HTR-8/SVneo (cell line): ENCODE measurements at regions not wholly inside any gene's neighbourhood (a gene's known extent, or its start where the extent isn't known, plus 50 kb on each side); places are given as distances from the start of the nearest gene placed in this dataset.
A peak's percentile ranks its signal among the peaks of the same experiment; 100 is the strongest.

ENCODE experiments used
- DNase-seq: peaks from one replicate; pipeline ENCODE4 v3.0.0; 2011; ENCODE audit warnings: low spot score, mixed read lengths; ENCODE audit not compliant: insufficient read length
- FAIRE-seq: peaks from 2 replicates; lab custom pipeline; 2011; peaks lifted over from hg19 to GRCh38; lab: Jason Lieb, UNC

- FAIRE-seq = no peak
- DNase-seq = no peak
These were observed 82.3 kb upstream of the PHACTR2 start for GRCh38 chr6:143595251-143596036.

GRCh38 chr6:143594647-143595046 lies 83.1 kb upstream of the PHACTR2 start:
- no peak for DNase-seq
- FAIRE-seq = no peak

DNA sequence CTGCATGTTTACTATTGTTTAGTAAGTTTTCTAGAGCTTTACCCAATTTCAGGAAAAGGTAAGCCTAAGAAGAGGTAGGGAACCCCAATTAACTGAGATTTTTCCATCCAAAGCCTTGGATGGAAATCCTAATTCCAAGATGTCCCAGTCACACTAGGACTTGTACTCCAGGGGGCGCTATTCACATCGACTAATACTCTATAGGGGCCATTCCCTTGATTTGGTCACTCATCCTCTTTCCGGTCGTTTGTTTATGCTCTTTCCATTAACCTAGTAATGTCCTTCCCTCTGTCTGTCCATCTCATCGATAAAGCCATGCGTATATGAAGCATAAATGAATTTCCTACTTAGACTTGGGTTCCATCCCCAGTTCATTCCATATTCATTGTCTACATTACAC lies 80.8 kb upstream of the FUCA2 start:
- DNase-seq (peak; percentile 15), FAIRE-seq (no peak)

GRCh38 chr6:143591441-143591840 lies 79.9 kb upstream of the FUCA2 start:
- DNase-seq (no peak), FAIRE-seq (no peak)

DNA sequence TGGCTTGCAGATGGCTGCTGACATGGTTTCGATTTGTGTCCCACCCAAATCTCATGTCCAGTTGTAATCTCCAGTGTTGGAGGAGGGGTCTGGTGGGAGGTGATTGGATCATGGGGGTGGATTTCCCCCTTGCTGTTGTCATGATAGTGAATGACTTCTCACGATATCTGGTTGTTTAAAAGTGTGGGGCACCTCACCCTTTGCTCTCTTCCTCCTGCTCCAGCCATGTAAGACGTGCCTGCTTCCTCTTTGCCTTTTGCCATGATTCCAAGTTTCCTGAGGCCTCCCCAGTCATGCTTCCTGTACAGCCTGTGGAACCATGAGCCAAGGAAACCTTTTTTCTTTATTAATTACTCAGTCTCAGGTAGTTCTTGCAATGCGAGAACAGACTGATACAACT lies 77.6 kb upstream of the FUCA2 start:
- FAIRE-seq (no peak), DNase-seq (no peak)

GRCh38 chr6:143586557-143586956 lies 75.0 kb upstream of the FUCA2 start:
- DNase-seq (no peak), FAIRE-seq (no peak)

DNA sequence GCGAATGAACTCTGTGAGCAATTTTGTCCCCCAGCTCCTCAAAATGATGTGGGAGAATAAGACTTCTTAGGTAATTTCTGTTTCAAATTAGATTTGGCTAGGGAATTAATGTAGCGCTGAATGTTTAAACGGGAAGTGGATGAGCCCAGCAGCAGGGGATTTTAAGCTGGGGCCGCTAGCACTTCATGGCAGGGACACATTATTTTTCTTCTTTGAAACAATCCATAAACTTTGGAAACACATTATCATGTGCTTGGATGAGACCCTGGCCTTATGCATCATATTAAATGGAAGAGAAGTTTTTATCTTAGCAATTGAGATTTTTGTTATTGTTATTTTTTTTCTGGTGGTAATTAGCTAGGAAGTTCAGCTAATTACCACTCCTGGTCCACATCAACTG lies 74.2 kb upstream of the FUCA2 start:
- DNase-seq = no peak
- FAIRE-seq = no peak

- no peak for DNase-seq
- no peak for FAIRE-seq
These were observed 73.7 kb upstream of the FUCA2 start for GRCh38 chr6:143585241-143585640.

GRCh38 chr6:143583542-143584327 lies 72.2 kb upstream of the FUCA2 start:
- FAIRE-seq = no peak
- DNase-seq = no peak

GRCh38 chr6:143581835-143582480 lies 70.4 kb upstream of the FUCA2 start:
- no peak for FAIRE-seq
- no peak for DNase-seq

- peak; percentile 38 for DNase-seq
- FAIRE-seq = no peak
These were observed 68.2 kb upstream of the FUCA2 start for GRCh38 chr6:143579703-143580102.

- DNase-seq (no peak), FAIRE-seq (no peak)
These were observed 66.5 kb upstream of the FUCA2 start for GRCh38 chr6:143578054-143578453.

DNA sequence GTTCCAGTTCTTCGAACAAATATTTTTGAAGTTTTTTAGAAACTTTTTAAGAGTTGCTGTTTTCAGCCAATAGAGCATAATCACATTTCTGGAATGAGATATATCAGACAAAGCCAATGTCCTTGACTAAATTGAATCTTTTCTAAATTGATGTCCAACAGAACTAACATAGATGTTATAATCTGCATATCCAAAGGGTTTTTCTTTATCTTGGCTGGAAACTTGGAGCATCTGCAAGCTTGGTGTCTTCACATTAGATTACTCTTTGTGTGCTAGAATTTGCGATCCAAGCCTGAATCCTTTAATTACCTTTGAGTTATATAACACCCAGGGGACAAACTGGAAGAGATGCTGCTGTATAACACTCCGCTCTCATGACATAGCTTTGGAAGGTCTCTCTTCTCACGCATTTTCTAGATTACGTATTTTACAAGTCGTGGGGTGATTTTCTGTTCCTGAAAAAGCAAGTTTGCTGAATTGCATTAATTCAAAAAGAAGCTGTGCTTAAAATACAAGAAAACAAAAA lies 64.4 kb upstream of the FUCA2 start:
- DNase-seq (no peak), FAIRE-seq (no peak)

DNA sequence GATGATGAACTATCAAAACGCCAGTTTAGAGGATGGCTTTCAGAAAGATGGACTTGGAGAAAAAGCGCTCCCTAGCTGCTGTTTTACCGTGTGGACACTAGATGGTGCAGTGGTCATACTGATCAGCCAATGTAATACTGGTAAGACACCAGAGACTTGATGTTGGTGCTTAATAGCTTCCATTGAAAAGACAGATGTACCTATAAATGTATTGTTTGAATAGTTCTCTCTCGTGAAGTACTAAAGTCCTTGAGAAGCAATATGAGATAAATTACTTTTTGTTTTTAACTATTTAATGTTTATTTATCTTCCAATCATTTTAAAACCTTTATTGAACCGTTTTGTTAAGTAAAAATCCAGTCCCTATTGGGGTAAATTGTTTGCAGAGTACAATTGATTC lies 63.9 kb upstream of the FUCA2 start:
- no peak for FAIRE-seq
- peak; percentile 82 for DNase-seq

- FAIRE-seq = no peak
- no peak for DNase-seq
These were observed 58.8 kb upstream of the FUCA2 start for GRCh38 chr6:143570147-143570853.

GRCh38 chr6:143569040-143569439 lies 57.5 kb upstream of the FUCA2 start:
- FAIRE-seq = no peak
- DNase-seq = no peak

DNA sequence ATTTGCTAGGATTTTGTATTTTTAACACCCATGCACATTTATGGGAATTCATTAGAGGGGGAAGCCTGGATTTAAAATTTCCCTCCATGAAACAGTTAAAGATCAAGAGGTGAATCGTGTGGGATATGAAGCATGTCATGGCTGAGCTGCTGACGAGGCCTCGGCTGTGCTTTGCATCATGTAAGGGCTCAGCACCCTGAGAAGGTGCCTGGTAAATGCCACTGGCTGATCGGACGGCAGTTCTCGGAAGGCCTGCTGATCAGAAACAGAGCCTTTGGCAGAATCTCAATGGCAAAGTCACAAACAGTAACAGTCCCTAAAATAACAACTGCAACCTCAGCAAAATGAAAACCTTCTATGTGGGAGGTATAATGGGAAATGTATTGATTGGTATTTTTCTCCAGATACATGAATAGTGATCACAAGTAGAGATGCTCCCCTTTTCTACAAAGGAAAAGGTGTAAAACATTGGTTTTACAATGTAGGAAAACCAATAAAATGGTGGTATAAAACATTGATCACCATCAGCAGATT lies 53.0 kb upstream of the FUCA2 start:
- no peak for DNase-seq

DNA sequence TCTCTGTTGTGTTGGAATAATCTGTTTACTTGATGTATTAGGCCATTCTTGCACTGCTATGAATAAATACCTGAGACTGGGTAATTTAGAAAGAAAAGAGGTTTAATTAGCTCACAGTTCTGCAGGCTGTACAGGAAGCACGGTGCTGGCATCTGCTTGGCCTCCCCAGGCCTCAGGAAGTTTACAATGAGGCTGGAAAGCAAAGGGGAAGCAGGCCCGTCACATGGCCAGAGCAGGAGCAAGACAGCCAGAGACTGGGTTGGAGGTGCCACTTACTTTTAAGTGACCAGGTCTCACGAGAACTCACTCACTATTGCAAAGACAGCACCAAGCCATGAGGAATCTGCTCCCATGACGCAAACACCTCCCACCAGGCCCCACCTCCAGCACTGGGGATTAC lies 50.6 kb upstream of the FUCA2 start:
- no peak for FAIRE-seq
- no peak for DNase-seq

More for the DNA sequence above, 53.0 kb upstream of the FUCA2 start:
- FAIRE-seq = no peak
